WTC11 (cell line): ENCODE measurements at regions not wholly inside any gene's neighbourhood (a gene's known extent, or its start where the extent isn't known, plus 50 kb on each side); places are given as distances from the start of the nearest gene placed in this dataset.

ENCODE experiments used
- CBFB ChIP-seq: sonication (generic); formaldehyde crosslinking; IDR thresholded peaks from 2 replicates; pipeline ENCODE4 v1.8.1; 2022; ENCODE audit warnings: mild to moderate bottlenecking, low read depth, missing genetic modification reagents
- GABPB1 ChIP-seq: sonication (generic); formaldehyde crosslinking; IDR thresholded peaks from 2 replicates; pipeline ENCODE4 v1.8.1; 2023; ENCODE audit warnings: mild to moderate bottlenecking, missing genetic modification reagents
- KAT7 ChIP-seq: sonication (generic); formaldehyde crosslinking; IDR thresholded peaks from 2 replicates; pipeline ENCODE4 v1.8.1; 2023; ENCODE audit warnings: missing genetic modification reagents, mild to moderate bottlenecking, borderline replicate concordance
- NR2C2 ChIP-seq: sonication (generic); formaldehyde crosslinking; IDR thresholded peaks from 2 replicates; pipeline ENCODE4 v1.8.0; 2022; ENCODE audit warnings: mild to moderate bottlenecking, missing genetic modification reagents
- SMAD4 ChIP-seq: sonication (generic); formaldehyde crosslinking; IDR thresholded peaks from 2 replicates; pipeline ENCODE4 v1.8.0; 2022; ENCODE audit warnings: mild to moderate bottlenecking, missing genetic modification reagents
- SP1 ChIP-seq: sonication (generic); formaldehyde crosslinking; conservative IDR thresholded peaks from 2 replicates; pipeline ENCODE4 v1.8.1; 2022; ENCODE audit warnings: missing genetic modification reagents
- TEAD1 ChIP-seq: sonication (generic); formaldehyde crosslinking; IDR thresholded peaks from 2 replicates; pipeline ENCODE4 v1.8.0; 2022; ENCODE audit warnings: mild to moderate bottlenecking, missing genetic modification reagents
- ZNF232 ChIP-seq: sonication (generic); formaldehyde crosslinking; IDR thresholded peaks from 2 replicates; pipeline ENCODE4 v1.8.0; 2022; ENCODE audit warnings: mild to moderate bottlenecking, missing genetic modification reagents
- TF ChIP-seq, protein P1 (sequence below): fragments of 200-600 bp; IDR thresholded peaks from 2 replicates; pipeline ENCODE4 v1.8.0; 2022; ENCODE audit warnings: antibody characterized with exemption
- TF ChIP-seq, protein P2 (sequence below): sonication (generic); formaldehyde crosslinking; IDR thresholded peaks from 2 replicates; pipeline ENCODE4 v1.8.1; 2023; ENCODE audit warnings: mild to moderate bottlenecking, missing genetic modification reagents, moderate library complexity
- TF ChIP-seq, protein P3 (sequence below): sonication (generic); formaldehyde crosslinking; conservative IDR thresholded peaks from 2 replicates; pipeline ENCODE4 v1.8.1; 2022; ENCODE audit warnings: mild to moderate bottlenecking, missing genetic modification reagents
- TF ChIP-seq, protein P4 (sequence below): sonication (generic); formaldehyde crosslinking; IDR thresholded peaks from 2 replicates; pipeline ENCODE4 v1.8.1; 2023; ENCODE audit warnings: mild to moderate bottlenecking, missing genetic modification reagents, borderline replicate concordance
- TF ChIP-seq, protein P5 (sequence below): fragments of 250-450 bp; sonication (Bioruptor Pico); IDR thresholded peaks from 2 replicates; pipeline ENCODE4 v2.1.2; 2022; ENCODE audit warnings: mild to moderate bottlenecking, moderate library complexity
- TF ChIP-seq, protein P6 (sequence below): sonication (generic); formaldehyde crosslinking; IDR thresholded peaks from 2 replicates; pipeline ENCODE4 v1.8.0; 2022; ENCODE audit warnings: mild to moderate bottlenecking, missing genetic modification reagents

DNA sequence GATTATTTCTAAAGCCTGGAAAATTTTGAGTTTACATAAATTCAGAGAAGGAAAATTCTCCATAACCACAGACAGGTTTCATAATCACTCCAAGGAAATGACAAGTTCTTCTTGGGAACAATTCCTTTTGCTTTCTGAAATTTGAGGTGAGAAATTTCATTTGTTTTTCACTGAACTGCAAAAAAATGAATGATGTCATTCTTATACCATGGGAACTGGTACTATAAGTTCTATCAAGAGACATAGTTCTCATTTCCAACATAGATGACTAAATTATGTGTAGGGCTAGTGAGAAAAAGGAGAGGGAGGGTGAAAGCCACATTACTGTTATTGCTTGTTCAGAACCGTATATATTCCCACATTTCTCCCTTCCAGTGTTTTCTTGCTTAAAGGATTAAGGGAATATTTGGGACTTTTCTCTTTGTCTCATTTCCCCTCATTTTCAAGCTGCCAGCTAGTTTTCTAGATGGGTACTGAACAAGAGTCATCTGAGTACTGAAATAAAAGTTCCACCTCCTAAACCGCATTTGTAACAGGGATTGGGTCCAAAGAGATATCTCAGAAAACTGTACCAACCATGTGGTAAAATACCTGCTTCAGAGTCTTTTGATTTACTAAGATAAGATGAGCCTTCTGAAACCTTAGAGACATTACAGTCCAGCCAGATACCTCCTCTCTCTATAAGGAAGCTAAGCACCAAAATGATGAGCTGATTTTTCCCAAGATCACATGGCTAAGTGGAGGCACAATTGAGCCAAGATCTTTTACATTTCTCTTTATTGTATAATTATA is 144.3 kb upstream of the PRDM1 start:
- TF ChIP-seq NR2C2 (CRISPR knock-in tag) (no peak), GABPB1 (CRISPR knock-in tag) (no peak), ZNF232 (CRISPR knock-in tag) (no peak), KAT7 (no peak), TEAD1 (CRISPR knock-in tag) (no peak), SMAD4 (CRISPR knock-in tag) (no peak), SP1 (no peak), CBFB (CRISPR knock-in tag) (no peak)
- TF ChIP-seq, protein P1, sequence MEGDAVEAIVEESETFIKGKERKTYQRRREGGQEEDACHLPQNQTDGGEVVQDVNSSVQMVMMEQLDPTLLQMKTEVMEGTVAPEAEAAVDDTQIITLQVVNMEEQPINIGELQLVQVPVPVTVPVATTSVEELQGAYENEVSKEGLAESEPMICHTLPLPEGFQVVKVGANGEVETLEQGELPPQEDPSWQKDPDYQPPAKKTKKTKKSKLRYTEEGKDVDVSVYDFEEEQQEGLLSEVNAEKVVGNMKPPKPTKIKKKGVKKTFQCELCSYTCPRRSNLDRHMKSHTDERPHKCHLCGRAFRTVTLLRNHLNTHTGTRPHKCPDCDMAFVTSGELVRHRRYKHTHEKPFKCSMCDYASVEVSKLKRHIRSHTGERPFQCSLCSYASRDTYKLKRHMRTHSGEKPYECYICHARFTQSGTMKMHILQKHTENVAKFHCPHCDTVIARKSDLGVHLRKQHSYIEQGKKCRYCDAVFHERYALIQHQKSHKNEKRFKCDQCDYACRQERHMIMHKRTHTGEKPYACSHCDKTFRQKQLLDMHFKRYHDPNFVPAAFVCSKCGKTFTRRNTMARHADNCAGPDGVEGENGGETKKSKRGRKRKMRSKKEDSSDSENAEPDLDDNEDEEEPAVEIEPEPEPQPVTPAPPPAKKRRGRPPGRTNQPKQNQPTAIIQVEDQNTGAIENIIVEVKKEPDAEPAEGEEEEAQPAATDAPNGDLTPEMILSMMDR, result no peak
- TF ChIP-seq, protein P2, sequence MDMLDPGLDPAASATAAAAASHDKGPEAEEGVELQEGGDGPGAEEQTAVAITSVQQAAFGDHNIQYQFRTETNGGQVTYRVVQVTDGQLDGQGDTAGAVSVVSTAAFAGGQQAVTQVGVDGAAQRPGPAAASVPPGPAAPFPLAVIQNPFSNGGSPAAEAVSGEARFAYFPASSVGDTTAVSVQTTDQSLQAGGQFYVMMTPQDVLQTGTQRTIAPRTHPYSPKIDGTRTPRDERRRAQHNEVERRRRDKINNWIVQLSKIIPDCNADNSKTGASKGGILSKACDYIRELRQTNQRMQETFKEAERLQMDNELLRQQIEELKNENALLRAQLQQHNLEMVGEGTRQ (CRISPR knock-in tag), result no peak
- TF ChIP-seq, protein P3, sequence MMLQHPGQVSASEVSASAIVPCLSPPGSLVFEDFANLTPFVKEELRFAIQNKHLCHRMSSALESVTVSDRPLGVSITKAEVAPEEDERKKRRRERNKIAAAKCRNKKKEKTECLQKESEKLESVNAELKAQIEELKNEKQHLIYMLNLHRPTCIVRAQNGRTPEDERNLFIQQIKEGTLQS (CRISPR knock-in tag), result no peak
- TF ChIP-seq, protein P4, sequence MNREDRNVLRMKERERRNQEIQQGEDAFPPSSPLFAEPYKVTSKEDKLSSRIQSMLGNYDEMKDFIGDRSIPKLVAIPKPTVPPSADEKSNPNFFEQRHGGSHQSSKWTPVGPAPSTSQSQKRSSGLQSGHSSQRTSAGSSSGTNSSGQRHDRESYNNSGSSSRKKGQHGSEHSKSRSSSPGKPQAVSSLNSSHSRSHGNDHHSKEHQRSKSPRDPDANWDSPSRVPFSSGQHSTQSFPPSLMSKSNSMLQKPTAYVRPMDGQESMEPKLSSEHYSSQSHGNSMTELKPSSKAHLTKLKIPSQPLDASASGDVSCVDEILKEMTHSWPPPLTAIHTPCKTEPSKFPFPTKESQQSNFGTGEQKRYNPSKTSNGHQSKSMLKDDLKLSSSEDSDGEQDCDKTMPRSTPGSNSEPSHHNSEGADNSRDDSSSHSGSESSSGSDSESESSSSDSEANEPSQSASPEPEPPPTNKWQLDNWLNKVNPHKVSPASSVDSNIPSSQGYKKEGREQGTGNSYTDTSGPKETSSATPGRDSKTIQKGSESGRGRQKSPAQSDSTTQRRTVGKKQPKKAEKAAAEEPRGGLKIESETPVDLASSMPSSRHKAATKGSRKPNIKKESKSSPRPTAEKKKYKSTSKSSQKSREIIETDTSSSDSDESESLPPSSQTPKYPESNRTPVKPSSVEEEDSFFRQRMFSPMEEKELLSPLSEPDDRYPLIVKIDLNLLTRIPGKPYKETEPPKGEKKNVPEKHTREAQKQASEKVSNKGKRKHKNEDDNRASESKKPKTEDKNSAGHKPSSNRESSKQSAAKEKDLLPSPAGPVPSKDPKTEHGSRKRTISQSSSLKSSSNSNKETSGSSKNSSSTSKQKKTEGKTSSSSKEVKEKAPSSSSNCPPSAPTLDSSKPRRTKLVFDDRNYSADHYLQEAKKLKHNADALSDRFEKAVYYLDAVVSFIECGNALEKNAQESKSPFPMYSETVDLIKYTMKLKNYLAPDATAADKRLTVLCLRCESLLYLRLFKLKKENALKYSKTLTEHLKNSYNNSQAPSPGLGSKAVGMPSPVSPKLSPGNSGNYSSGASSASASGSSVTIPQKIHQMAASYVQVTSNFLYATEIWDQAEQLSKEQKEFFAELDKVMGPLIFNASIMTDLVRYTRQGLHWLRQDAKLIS (CRISPR knock-in tag), result no peak
- TF ChIP-seq, protein P5, sequence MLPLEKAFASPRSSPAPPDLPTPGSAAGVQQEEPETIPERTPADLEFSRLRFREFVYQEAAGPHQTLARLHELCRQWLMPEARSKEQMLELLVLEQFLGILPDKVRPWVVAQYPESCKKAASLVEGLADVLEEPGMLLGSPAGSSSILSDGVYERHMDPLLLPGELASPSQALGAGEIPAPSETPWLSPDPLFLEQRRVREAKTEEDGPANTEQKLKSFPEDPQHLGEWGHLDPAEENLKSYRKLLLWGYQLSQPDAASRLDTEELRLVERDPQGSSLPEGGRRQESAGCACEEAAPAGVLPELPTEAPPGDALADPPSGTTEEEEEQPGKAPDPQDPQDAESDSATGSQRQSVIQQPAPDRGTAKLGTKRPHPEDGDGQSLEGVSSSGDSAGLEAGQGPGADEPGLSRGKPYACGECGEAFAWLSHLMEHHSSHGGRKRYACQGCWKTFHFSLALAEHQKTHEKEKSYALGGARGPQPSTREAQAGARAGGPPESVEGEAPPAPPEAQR (CRISPR knock-in tag), result no peak
- TF ChIP-seq, protein P6, sequence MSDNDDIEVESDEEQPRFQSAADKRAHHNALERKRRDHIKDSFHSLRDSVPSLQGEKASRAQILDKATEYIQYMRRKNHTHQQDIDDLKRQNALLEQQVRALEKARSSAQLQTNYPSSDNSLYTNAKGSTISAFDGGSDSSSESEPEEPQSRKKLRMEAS (CRISPR knock-in tag), result no peak
